HepG2 (cell line): ENCODE measurements at regions not wholly inside any gene's neighbourhood (a gene's known extent, or its start where the extent isn't known, plus 50 kb on each side); places are given as distances from the start of the nearest gene placed in this dataset.

Experiments used
- ATAC-seq: fragments of 200-7000 bp; cut with Tn5 transposase; 3 replicates; pipeline ENCODE4 v1.9.1; 2020; ENCODE audit warnings: mild to moderate bottlenecking, moderate library complexity
- BruUV-seq: library from RNA; stranded (reverse); fragments of 400-500 nt; replicated peaks from 2 replicates; lab custom pipeline; 2021; lab: Mats Ljungman, UMichigan
- CTCF ChIA-PET: fragments of 300-600 bp; formaldehyde crosslinking; extraction: SDS; loops from one replicate; lab custom pipeline; 2021; ENCODE audit warnings: low total read pairs, inconsistent platforms, low intra/inter-chr PET ratio; lab: Yijun Ruan, JAX
- POLR2A ChIA-PET: fragments of 350-600 bp; sonication (Branson Sonifier 250); formaldehyde crosslinking; loops from one replicate; lab custom pipeline; 2020; ENCODE audit warnings: antibody characterized with exemption, inconsistent platforms; lab: Yijun Ruan, JAX
- DNase-seq: peaks from one replicate; pipeline ENCODE4 v3.0.0-alpha.2; 2015; ENCODE audit warnings: low spot score
- FAIRE-seq: peaks from 3 replicates; lab custom pipeline; 2011; peaks lifted over from hg19 to GRCh38; lab: Jason Lieb, UNC
- H2AFZ ChIP-seq: one replicate; pipeline ENCODE4 v1.6.1; 2011; ENCODE audit warnings: low read length, inconsistent platforms
- H3K27ac ChIP-seq: fragments of 300-600 bp; 3 replicates; pipeline ENCODE4 v1.8.0; 2011; ENCODE audit warnings: mixed run types, mild to moderate bottlenecking, mixed read lengths, low read length, inconsistent platforms; ENCODE audit not compliant: insufficient read depth; ENCODE audit errors: extremely low read length
- H3K27me3 ChIP-seq, 2 experiments: fragments of 200-600 bp in 1 of 2; 2 replicates in 1 of 2; 3 replicates in 1 of 2; pipeline versions ENCODE4 v1.6.0 to v1.8.0; 2011; ENCODE audit warnings: low read length in 2 of 2, mild to moderate bottlenecking in 2 of 2, moderate library complexity in 2 of 2, inconsistent platforms in 1 of 2; ENCODE audit not compliant: insufficient read depth in 2 of 2, control insufficient read depth in 1 of 2
- H3K36me3 ChIP-seq, 2 experiments: fragments of 200-600 bp in 1 of 2; replicated peaks in 1 of 2; 2 replicates in 1 of 2; 3 replicates in 1 of 2; pipeline versions ENCODE4 v1.5.1 to v1.8.0; 2011; ENCODE audit warnings: low read length in 2 of 2, inconsistent platforms in 1 of 2; ENCODE audit not compliant: insufficient read depth in 2 of 2, control insufficient read depth in 1 of 2
- H3K4me1 ChIP-seq: 2 replicates; pipeline ENCODE4 v1.5.1; 2012; ENCODE audit warnings: low read length, inconsistent platforms; ENCODE audit not compliant: insufficient read depth
- H3K4me2 ChIP-seq: 2 replicates; pipeline ENCODE4 v1.6.0; 2011; ENCODE audit warnings: low read depth, low read length, inconsistent platforms
- H3K4me3 ChIP-seq, 3 experiments: fragments of 200-600 bp in 1 of 3; sonication (generic), shearing (Covaris generic) in 1 of 3; replicated peaks in 1 of 3; 2 replicates each; pipeline ENCODE4 v1.5.1; 2011 to 2016; ENCODE audit warnings: low read length in 3 of 3, inconsistent platforms in 2 of 3, low read depth in 2 of 3, mild to moderate bottlenecking in 2 of 3, control low read depth in 1 of 3, mixed read lengths in 1 of 3; ENCODE audit not compliant: insufficient read depth in 1 of 3
- H3K79me2 ChIP-seq: one replicate; pipeline ENCODE4 v1.6.1; 2011; ENCODE audit warnings: low read length, inconsistent platforms; ENCODE audit not compliant: insufficient read depth
- H3K9ac ChIP-seq: 2 replicates; pipeline ENCODE4 v1.6.0; 2011; ENCODE audit warnings: mild to moderate bottlenecking, low read depth, low read length, inconsistent platforms; ENCODE audit not compliant: insufficient read depth
- H3K9me3 ChIP-seq: 2 replicates; pipeline ENCODE4 v1.5.1; 2012; ENCODE audit warnings: mild to moderate bottlenecking, low read length
- H4K20me1 ChIP-seq: 2 replicates; pipeline ENCODE4 v1.6.0; 2011; ENCODE audit warnings: inconsistent platforms, mild to moderate bottlenecking, low read length, moderate library complexity; ENCODE audit not compliant: insufficient read depth
- BHLHE40 ChIP-seq: IDR thresholded peaks from 2 replicates; pipeline ENCODE4 v1.6.1; 2011; ENCODE audit warnings: low read length, improper control_type of control experiment
- CEBPG ChIP-seq: IDR thresholded peaks from 2 replicates; pipeline ENCODE4 v1.6.1; 2016
- EEA1 ChIP-seq: sonication (generic); formaldehyde crosslinking; IDR thresholded peaks from 2 replicates; pipeline ENCODE4 v1.5.1; 2020; ENCODE audit warnings: mild to moderate bottlenecking, missing genetic modification reagents, borderline replicate concordance
- ETS1 ChIP-seq: sonication (generic); formaldehyde crosslinking; IDR thresholded peaks from 2 replicates; pipeline ENCODE4 v1.4.0; 2020; ENCODE audit warnings: missing genetic modification reagents
- HMG20B ChIP-seq: conservative IDR thresholded peaks from 2 replicates; pipeline ENCODE4 v1.6.1; 2016; ENCODE audit warnings: missing genetic modification reagents, missing compliant biosample characterization
- MIER3 ChIP-seq: IDR thresholded peaks from 2 replicates; pipeline ENCODE4 v1.6.1; 2016; ENCODE audit warnings: missing compliant biosample characterization, borderline replicate concordance
- MTF1 ChIP-seq: sonication (generic); formaldehyde crosslinking; IDR thresholded peaks from 2 replicates; pipeline ENCODE4 v1.5.0; 2020; ENCODE audit warnings: missing genetic modification reagents
- TGIF2 ChIP-seq: IDR thresholded peaks from 2 replicates; pipeline ENCODE4 v1.6.1; 2016; ENCODE audit warnings: control low read depth, missing compliant biosample characterization
- THRA ChIP-seq: sonication (generic); formaldehyde crosslinking; IDR thresholded peaks from 2 replicates; pipeline ENCODE4 v1.4.0; 2020; ENCODE audit warnings: missing genetic modification reagents, borderline replicate concordance
- ZFP36L2 ChIP-seq: sonication (generic); formaldehyde crosslinking; IDR thresholded peaks from 2 replicates; pipeline ENCODE4 v1.4.0; 2020; ENCODE audit warnings: missing genetic modification reagents
- ZNF543 ChIP-seq: sonication (generic); formaldehyde crosslinking; IDR thresholded peaks from 2 replicates; pipeline ENCODE4 v1.4.0; 2020; ENCODE audit warnings: mild to moderate bottlenecking, missing genetic modification reagents
- ZNF691 ChIP-seq: sonication (generic); formaldehyde crosslinking; IDR thresholded peaks from 2 replicates; pipeline ENCODE4 v1.4.0; 2020; ENCODE audit warnings: missing genetic modification reagents, low read depth, mild to moderate bottlenecking, borderline replicate concordance
- ZNF770 ChIP-seq: sonication (generic); formaldehyde crosslinking; IDR thresholded peaks from 2 replicates; pipeline ENCODE4 v1.5.0; 2020; ENCODE audit warnings: mild to moderate bottlenecking, missing genetic modification reagents
- WGBS: methylation state at CpG from one replicate; pipeline ENCODE4 v1.1.6; 2017; ENCODE audit warnings: low lambda C conversion rate; 5-methylcytosine and 5-hydroxymethylcytosine counted together
- in situ Hi-C: cut with HindIII; loops from 2 replicates; pipeline ENCODE4 v1.10.0; 2017; ENCODE audit warnings: low pct_unique_long_range_greater_than_20kb; ENCODE audit not compliant: extremely low pct_ligation_motif_present
- intact Hi-C: fragments of 100-400 bp; cut with micrococcal nuclease; formaldehyde crosslinking; loops from one replicate; pipeline ENCODE4 v1.10.0; 2022; ENCODE audit not compliant: unreplicated experiment
- TF ChIP-seq, protein P1 (sequence below): sonication (generic); formaldehyde crosslinking; IDR thresholded peaks from 2 replicates; pipeline ENCODE4 v1.5.0; 2020; ENCODE audit warnings: mild to moderate bottlenecking, missing genetic modification reagents
- TF ChIP-seq, protein P2 (sequence below): sonication (generic); formaldehyde crosslinking; IDR thresholded peaks from 2 replicates; pipeline ENCODE4 v1.4.0; 2020; ENCODE audit warnings: missing genetic modification reagents; ENCODE audit errors: not compliant biosample characterization

GRCh38 chrX:142134533-142134932 is 70.6 kb downstream of the MAGEC2 start (continued):
- no peak for TF ChIP-seq ZNF691 (CRISPR knock-in tag)

DNA sequence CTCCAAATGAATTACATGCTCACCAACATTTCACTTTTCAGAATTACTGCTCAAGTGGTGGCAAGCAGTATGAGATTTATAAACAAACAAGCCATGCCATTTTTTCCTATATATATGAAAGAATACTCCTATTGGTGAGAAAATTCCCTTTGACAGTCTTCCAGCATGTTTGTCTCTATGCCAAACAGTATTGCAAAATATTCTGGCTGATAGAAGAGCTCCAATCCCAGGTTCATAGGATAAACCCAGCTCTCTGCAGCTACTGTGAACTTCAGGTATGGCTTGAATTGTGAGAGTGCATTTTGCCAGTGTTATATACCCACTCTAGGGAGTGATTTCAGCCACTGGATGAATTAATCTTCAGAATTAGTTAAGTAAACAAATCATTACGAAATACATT is 108.8 kb downstream of the MAGEC2 start:
- ATAC-seq, result no peak
- no peaks in the 10 kb centered on the region for H4K20me1 ChIP-seq
- H3K36me3 ChIP-seq, result no peaks in the 10 kb centered on the region
- BruUV-seq, result no TSS peak
- 0% methylated on average over 1 of the region's 1 CpG for WGBS
- ChIA-PET CTCF (no interaction called here), POLR2A (no interaction called here)
- intact Hi-C loops, result no loop called here
- peaks cover 54% of the 10 kb centered on the region for H3K9me3 ChIP-seq
- H3K4me1 ChIP-seq, result no peaks in the 10 kb centered on the region
- H3K27me3 ChIP-seq, result no peaks in the 10 kb centered on the region
- H2AFZ ChIP-seq, result no peak overlapping the region
- no peak overlapping the region for H3K27ac ChIP-seq
- no peak overlapping the region for H3K4me3 ChIP-seq
- in situ Hi-C loops, result no loop called here
- H3K4me2 ChIP-seq, result no peak overlapping the region
- no peaks in the 10 kb centered on the region for H3K79me2 ChIP-seq
- H3K9ac ChIP-seq, result no peak overlapping the region
- no peak for FAIRE-seq
- DNase-seq, result no peak
- no peak for TF ChIP-seq BHLHE40
- no peak for TF ChIP-seq ETS1 (CRISPR knock-in tag)
- TF ChIP-seq THRA (CRISPR knock-in tag), result no peak
- no peak for TF ChIP-seq TGIF2 (CRISPR knock-in tag)
- no peak for TF ChIP-seq CEBPG (CRISPR knock-in tag)
- TF ChIP-seq MIER3 (CRISPR knock-in tag), result no peak
- TF ChIP-seq ZNF543 (CRISPR knock-in tag), result no peak
- no peak for TF ChIP-seq ZNF770 (CRISPR knock-in tag)
- TF ChIP-seq, protein P1, sequence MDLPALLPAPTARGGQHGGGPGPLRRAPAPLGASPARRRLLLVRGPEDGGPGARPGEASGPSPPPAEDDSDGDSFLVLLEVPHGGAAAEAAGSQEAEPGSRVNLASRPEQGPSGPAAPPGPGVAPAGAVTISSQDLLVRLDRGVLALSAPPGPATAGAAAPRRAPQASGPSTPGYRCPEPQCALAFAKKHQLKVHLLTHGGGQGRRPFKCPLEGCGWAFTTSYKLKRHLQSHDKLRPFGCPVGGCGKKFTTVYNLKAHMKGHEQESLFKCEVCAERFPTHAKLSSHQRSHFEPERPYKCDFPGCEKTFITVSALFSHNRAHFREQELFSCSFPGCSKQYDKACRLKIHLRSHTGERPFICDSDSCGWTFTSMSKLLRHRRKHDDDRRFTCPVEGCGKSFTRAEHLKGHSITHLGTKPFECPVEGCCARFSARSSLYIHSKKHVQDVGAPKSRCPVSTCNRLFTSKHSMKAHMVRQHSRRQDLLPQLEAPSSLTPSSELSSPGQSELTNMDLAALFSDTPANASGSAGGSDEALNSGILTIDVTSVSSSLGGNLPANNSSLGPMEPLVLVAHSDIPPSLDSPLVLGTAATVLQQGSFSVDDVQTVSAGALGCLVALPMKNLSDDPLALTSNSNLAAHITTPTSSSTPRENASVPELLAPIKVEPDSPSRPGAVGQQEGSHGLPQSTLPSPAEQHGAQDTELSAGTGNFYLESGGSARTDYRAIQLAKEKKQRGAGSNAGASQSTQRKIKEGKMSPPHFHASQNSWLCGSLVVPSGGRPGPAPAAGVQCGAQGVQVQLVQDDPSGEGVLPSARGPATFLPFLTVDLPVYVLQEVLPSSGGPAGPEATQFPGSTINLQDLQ, result no peak
- TF ChIP-seq, protein P2, sequence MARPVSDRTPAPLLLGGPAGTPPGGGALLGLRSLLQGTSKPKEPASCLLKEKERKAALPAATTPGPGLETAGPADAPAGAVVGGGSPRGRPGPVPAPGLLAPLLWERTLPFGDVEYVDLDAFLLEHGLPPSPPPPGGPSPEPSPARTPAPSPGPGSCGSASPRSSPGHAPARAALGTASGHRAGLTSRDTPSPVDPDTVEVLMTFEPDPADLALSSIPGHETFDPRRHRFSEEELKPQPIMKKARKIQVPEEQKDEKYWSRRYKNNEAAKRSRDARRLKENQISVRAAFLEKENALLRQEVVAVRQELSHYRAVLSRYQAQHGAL (CRISPR knock-in tag), result no peak
- TF ChIP-seq EEA1, result no peak
- no peak for TF ChIP-seq ZFP36L2 (CRISPR knock-in tag)
- no peak for TF ChIP-seq MTF1 (CRISPR knock-in tag)
- TF ChIP-seq HMG20B (CRISPR knock-in tag), result no peak
